NCI-H1436 treated with DMSO at 0.1 percent for 48 hours (cell line): ENCODE measurements at regions not wholly inside any gene's neighbourhood (a gene's known extent, or its start where the extent isn't known, plus 50 kb on each side); places are given as distances from the start of the nearest gene placed in this dataset.

Source experiments
- DNase-seq: peaks from one replicate; lab custom pipeline; 2025; lab: John Stamatoyannopoulos, UW

GRCh38 chr1:8084913-8085312, 58.8 kb upstream of the ERRFI1 start:
- no peak for DNase-seq

GRCh38 chr1:8083739-8084484, 57.8 kb upstream of the ERRFI1 start:
- DNase-seq = no peak

DNA sequence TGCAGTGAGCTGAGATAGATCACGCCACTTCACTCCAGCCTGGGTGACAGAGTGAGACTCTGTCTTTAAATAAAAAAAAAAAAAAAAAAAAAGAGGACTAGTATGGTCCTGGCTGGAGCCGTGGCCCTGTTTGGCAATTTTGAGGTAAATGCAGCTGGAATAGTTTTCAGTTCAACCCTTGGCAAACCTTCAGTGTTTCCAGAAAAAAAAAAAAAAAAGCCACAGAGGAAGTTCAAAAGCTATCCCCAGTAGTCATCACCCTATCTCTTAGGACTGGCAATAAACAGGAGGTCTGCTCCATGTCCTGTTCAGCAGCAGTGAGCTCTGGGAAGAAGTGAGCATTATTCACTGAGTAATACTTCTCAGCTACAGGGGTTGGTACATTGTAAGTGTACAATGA, 56.8 kb upstream of the ERRFI1 start:
- DNase-seq = no peak

- no peak for DNase-seq
These were observed 52.1 kb upstream of the ERRFI1 start for GRCh38 chr1:8078176-8078671.

DNA sequence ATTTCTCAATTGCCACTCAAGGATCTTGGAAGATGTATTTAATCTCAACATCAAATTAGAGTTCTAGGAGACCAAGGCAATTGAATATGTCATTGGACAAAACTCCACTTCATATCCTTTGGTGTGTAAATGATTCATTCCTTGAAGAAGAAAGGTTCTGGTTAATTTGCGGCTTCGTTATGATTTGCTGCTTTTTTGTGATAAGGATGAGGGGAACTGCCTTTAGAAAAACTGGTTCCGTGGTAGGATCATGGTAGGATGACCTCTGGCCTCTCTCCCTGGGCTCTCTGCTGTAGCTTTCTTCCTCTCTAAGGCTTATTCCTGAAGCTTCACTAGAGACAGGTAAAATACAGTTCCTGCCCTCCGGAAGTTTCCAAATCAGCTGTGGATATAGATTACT, 51.5 kb upstream of the ERRFI1 start:
- no peak for DNase-seq

GRCh38 chr1:8077120-8077573, 51.0 kb upstream of the ERRFI1 start:
- no peak for DNase-seq

- DNase-seq = no peak
These were observed 50.1 kb upstream of the ERRFI1 start for GRCh38 chr1:8076176-8076575.
